ENCODE measurements at regions not wholly inside any gene's neighbourhood (a gene's known extent, or its start where the extent isn't known, plus 50 kb on each side); places are given as distances from the start of the nearest gene placed in this dataset.

DNA sequence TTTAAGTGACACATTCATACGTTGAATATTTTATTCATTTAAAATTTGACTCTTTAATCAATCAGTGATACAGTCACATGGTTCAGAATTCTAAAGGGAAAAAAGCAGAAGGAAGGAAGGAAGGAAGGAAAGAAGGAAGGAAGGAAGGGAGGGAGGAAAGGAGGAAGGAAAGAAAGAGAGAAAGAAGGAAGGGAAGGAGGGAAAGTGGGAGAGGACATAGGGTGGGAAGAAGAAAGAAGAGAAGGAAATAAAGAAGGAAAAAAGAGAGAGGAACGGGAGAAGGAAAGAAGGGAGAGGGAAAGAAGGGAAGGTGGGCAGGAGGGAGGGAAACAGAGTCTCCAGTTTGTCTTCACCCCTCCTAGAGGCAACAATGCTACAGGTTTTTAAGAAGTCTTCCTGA lies 518.6 kb downstream of the MIAT start:
- Histone ChIP-seq H2AFZ (ENCODE audit: control insufficient read depth, low read length) (no peak overlapping the region), H3K27me3 (ENCODE audit: control insufficient read depth, extremely low read depth, insufficient read depth, low read length) (peaks cover 16% of the 10 kb centered on the region), H3K9ac (ENCODE audit: control insufficient read depth, extremely low read depth, insufficient read depth, low read length) (no peak overlapping the region), H3K4me3 (ENCODE audit: control insufficient read depth in 2 of 3, extremely low read depth in 1 of 3, insufficient read depth in 2 of 3, low read depth in 1 of 3, low read length in 3 of 3) (no peak overlapping the region), H3K36me3 (ENCODE audit: control insufficient read depth in 2 of 2, extremely low read depth in 1 of 2, insufficient read depth in 2 of 2, low read length in 2 of 2) (no peaks in the 10 kb centered on the region), H3K9me3 (ENCODE audit: control insufficient read depth, low read depth, low read length) (no peaks in the 10 kb centered on the region), H3K79me2 (ENCODE audit: control insufficient read depth, insufficient read depth, low read length) (no peaks in the 10 kb centered on the region), H3K9me1 (ENCODE audit: control insufficient read depth, extremely low read depth, insufficient read depth, low read length) (no peaks in the 10 kb centered on the region), H3K4me1 (ENCODE audit: control insufficient read depth, extremely low read depth, insufficient read depth, low read length) (no peaks in the 10 kb centered on the region), H3K4me2 (ENCODE audit: control insufficient read depth, extremely low read depth, insufficient read depth, low read depth, low read length) (no peak overlapping the region), H4K20me1 (ENCODE audit: control insufficient read depth, extremely low read depth, insufficient read depth, low read length) (no peaks in the 10 kb centered on the region), H3K27ac (ENCODE audit: control insufficient read depth, insufficient read depth, low read length) (no peak overlapping the region)
- FAIRE-seq (no peak), DNase-seq (ENCODE audit: low read depth, low spot score) (no peak)
- dilution Hi-C loops (cut with MboI; ENCODE audit: extremely low pct_ligation_motif_present, low sequenced_read_pairs): no loop called here
- TF ChIP-seq, protein P1, sequence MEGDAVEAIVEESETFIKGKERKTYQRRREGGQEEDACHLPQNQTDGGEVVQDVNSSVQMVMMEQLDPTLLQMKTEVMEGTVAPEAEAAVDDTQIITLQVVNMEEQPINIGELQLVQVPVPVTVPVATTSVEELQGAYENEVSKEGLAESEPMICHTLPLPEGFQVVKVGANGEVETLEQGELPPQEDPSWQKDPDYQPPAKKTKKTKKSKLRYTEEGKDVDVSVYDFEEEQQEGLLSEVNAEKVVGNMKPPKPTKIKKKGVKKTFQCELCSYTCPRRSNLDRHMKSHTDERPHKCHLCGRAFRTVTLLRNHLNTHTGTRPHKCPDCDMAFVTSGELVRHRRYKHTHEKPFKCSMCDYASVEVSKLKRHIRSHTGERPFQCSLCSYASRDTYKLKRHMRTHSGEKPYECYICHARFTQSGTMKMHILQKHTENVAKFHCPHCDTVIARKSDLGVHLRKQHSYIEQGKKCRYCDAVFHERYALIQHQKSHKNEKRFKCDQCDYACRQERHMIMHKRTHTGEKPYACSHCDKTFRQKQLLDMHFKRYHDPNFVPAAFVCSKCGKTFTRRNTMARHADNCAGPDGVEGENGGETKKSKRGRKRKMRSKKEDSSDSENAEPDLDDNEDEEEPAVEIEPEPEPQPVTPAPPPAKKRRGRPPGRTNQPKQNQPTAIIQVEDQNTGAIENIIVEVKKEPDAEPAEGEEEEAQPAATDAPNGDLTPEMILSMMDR (optimal IDR thresholded peaks at IDR 0.05 in 1 of 3, IDR thresholded peaks at IDR 0.05 in 1 of 3, conservative IDR thresholded peaks at IDR 0.05 in 1 of 3; ENCODE audit: extremely low read depth in 1 of 3, insufficient read depth in 2 of 3, low read length in 3 of 3): no peak

DNA sequence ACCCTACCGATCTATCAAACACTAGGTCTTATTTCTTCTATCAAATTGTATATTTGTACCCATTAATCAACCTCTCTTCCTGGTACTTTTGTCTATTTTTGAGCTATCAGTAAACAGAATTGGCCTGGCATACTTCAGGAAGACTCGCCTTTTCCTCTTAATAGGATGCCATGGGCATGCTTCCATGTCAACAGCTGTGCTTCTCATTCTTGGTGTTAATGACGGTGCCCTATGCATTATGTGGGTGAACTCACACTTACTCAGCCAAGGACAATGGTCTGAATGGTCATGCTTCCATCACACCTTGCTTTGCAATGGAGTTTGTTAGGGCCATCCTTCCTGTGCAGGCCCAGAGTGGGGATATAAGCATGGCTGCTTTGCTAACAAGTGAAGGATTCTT lies 521.8 kb downstream of the MIAT start:
- H3K36me3 ChIP-seq (ENCODE audit: control insufficient read depth in 2 of 2, extremely low read depth in 1 of 2, insufficient read depth in 2 of 2, low read length in 2 of 2): no peaks in the 10 kb centered on the region
- dilution Hi-C loops (cut with MboI; ENCODE audit: extremely low pct_ligation_motif_present, low sequenced_read_pairs): no loop called here
- no peaks in the 10 kb centered on the region for H3K79me2 ChIP-seq (ENCODE audit: control insufficient read depth, insufficient read depth, low read length)
- no peak overlapping the region for H3K4me2 ChIP-seq (ENCODE audit: control insufficient read depth, extremely low read depth, insufficient read depth, low read depth, low read length)
- TF ChIP-seq, protein P1 (optimal IDR thresholded peaks at IDR 0.05 in 1 of 3, IDR thresholded peaks at IDR 0.05 in 1 of 3, conservative IDR thresholded peaks at IDR 0.05 in 1 of 3; ENCODE audit: extremely low read depth in 1 of 3, insufficient read depth in 2 of 3, low read length in 3 of 3): no peak
- TF ChIP-seq EZH2 (IDR thresholded peaks at IDR 0.05; ENCODE audit: low read length): no peak
- peaks cover 10% of the 10 kb centered on the region for H3K4me1 ChIP-seq (ENCODE audit: control insufficient read depth, extremely low read depth, insufficient read depth, low read length)
- H3K27me3 ChIP-seq (ENCODE audit: control insufficient read depth, extremely low read depth, insufficient read depth, low read length): peaks cover 8% of the 10 kb centered on the region
- no peak overlapping the region for H3K4me3 ChIP-seq (ENCODE audit: control insufficient read depth in 2 of 3, extremely low read depth in 1 of 3, insufficient read depth in 2 of 3, low read depth in 1 of 3, low read length in 3 of 3)
- DNase-seq (ENCODE audit: low read depth, low spot score) (no peak), FAIRE-seq (no peak)
- H2AFZ ChIP-seq (ENCODE audit: control insufficient read depth, low read length): no peak overlapping the region
- H3K9me1 ChIP-seq (ENCODE audit: control insufficient read depth, extremely low read depth, insufficient read depth, low read length): no peaks in the 10 kb centered on the region
- H3K9me3 ChIP-seq (ENCODE audit: control insufficient read depth, low read depth, low read length): no peaks in the 10 kb centered on the region
- no peak overlapping the region for H3K27ac ChIP-seq (ENCODE audit: control insufficient read depth, insufficient read depth, low read length)
- H4K20me1 ChIP-seq (ENCODE audit: control insufficient read depth, extremely low read depth, insufficient read depth, low read length): no peaks in the 10 kb centered on the region
- H3K9ac ChIP-seq (ENCODE audit: control insufficient read depth, extremely low read depth, insufficient read depth, low read length): no peak overlapping the region

Data from keratinocyte (primary cell).